HL-60 (cell line): ENCODE measurements at regions not wholly inside any gene's neighbourhood (a gene's known extent, or its start where the extent isn't known, plus 50 kb on each side); places are given as distances from the start of the nearest gene placed in this dataset.

Experiments
- DNase-seq, 2 experiments: peaks; one replicate each; pipeline ENCODE4 v3.0.0-alpha.2; 2010 to 2020; ENCODE audit warnings: low read depth in 1 of 2, low spot score in 1 of 2
- H3K27ac ChIP-seq: fragments of 250-450 bp; sonication (Bioruptor Pico); replicated peaks from 2 replicates; pipeline ENCODE4 v1.5.1; 2020; ENCODE audit warnings: mild to moderate bottlenecking, moderate library complexity
- H3K27me3 ChIP-seq: fragments of 250-450 bp; sonication (Bioruptor Pico); 2 replicates; pipeline ENCODE4 v1.5.1; 2021; ENCODE audit warnings: mild to moderate bottlenecking, moderate library complexity; ENCODE audit not compliant: insufficient read depth, poor library complexity, severe bottlenecking
- H3K4me3 ChIP-seq: replicated peaks from 2 replicates; pipeline ENCODE4 v1.5.1; 2011; ENCODE audit warnings: mild to moderate bottlenecking, control low read depth, low read length; ENCODE audit not compliant: insufficient read depth
- CTCF ChIP-seq: IDR thresholded peaks from one replicate; pipeline ENCODE4 v1.5.1; 2011; ENCODE audit warnings: low read length, control low read depth, inconsistent platforms; ENCODE audit not compliant: insufficient read depth
- GABPA ChIP-seq: IDR thresholded peaks from 2 replicates; pipeline ENCODE4 v1.6.1; 2012; ENCODE audit warnings: low read depth
- POLR2AphosphoS5 ChIP-seq: IDR thresholded peaks from 2 replicates; pipeline ENCODE4 v1.6.1; 2012; ENCODE audit warnings: low read depth
- REST ChIP-seq: IDR thresholded peaks from 2 replicates; pipeline ENCODE4 v1.6.1; 2012; ENCODE audit warnings: low read depth; ENCODE audit not compliant: insufficient replicate concordance
- SPI1 ChIP-seq: IDR thresholded peaks from 2 replicates; pipeline ENCODE4 v1.6.1; 2012; ENCODE audit warnings: low read depth, mild to moderate bottlenecking, borderline replicate concordance

GRCh38 chr4:149986917-149987316 lies 91.3 kb upstream of the DCLK2 start:
- Histone ChIP-seq H3K27ac (no peak overlapping the region), H3K4me3 (no peak overlapping the region), H3K27me3 (no peaks in the 10 kb centered on the region)
- DNase-seq = no peak
- no peak for TF ChIP-seq SPI1
- no peak for TF ChIP-seq REST
- TF ChIP-seq POLR2AphosphoS5 = no peak
- no peak for TF ChIP-seq GABPA

- Histone ChIP-seq H3K27ac (no peak overlapping the region), H3K27me3 (no peaks in the 10 kb centered on the region), H3K4me3 (no peak overlapping the region)
- TF ChIP-seq REST (no peak), SPI1 (no peak), POLR2AphosphoS5 (no peak), GABPA (no peak), CTCF (no peak)
- no peak for DNase-seq
Observed at GRCh38 chr4:149987330-149988086, 90.7 kb upstream of the DCLK2 start.

GRCh38 chr4:149988087-149988410 lies 90.2 kb upstream of the DCLK2 start:
- no peak for TF ChIP-seq POLR2AphosphoS5
- no peak for TF ChIP-seq SPI1
- no peak for TF ChIP-seq REST
- no peak for TF ChIP-seq GABPA
- TF ChIP-seq CTCF = no peak
- DNase-seq = no peak
- Histone ChIP-seq H3K4me3 (no peak overlapping the region), H3K27me3 (no peaks in the 10 kb centered on the region), H3K27ac (no peak overlapping the region)
